GM21825 (cell line): ENCODE measurements at regions not wholly inside any gene's neighbourhood (a gene's known extent, or its start where the extent isn't known, plus 50 kb on each side); places are given as distances from the start of the nearest gene placed in this dataset.
"Not testable (repeated sequence)": the region's sequence is repeated elsewhere in the genome, so short reads cannot be mapped to it uniquely, and the experiment has no call there.

Experiments used
- ATAC-seq: cut with Tn5 transposase; IDR thresholded peaks from one replicate; pipeline ENCODE4 v1.9.1; 2021; ENCODE audit warnings: mild to moderate bottlenecking, moderate library complexity; ENCODE audit not compliant: unreplicated experiment

DNA sequence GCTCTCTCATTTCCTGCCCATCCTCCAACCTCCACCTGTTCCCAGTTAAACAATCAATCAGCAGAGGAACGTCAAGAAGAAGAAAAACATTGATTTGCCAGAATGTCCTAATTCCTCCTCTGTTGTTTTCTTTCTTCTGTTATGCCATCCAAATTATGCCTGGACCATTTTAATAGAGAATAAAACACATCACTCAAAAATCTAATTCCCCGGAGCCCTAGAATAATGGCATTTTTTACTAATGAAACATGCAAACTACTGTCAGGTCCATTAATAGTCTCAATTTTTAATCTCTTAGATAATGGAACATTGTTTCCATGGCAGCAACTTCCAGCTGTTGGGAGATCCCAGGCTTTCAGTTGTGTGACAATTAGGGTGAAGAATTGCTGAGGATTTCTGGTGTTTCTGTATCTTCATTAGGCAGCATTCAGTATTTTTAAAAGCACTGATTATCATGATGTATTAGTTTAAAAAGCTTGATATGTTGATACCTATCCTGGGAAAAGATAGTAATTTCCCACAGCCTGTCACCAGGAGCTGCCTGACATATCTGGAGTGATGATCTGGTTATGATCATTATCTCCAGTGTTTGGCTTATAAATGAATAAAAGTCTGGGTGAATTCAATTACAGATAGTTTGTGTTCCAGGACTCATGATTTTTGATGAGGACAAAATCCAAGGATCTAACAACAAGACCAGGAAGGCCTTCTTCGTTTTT lies 209.8 kb downstream of the TPBG start:
- no peak for ATAC-seq

DNA sequence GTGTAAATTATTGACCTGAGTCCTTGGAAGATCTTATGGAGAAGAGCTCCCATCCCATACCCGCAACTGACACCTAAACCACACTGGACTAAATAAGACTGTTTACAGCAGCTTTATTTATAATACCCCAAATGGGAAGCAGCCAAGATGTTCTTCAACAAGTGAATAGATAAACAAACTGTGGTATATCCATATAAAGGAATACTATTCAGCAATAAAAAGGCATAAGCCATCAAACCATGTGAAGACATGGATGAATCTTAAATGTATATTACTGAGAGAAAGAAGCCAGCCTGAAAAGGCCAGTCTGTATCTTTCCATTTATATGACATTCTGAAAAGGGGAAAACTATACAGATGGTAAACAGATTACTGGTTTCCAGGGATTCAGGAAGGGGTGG lies 212.7 kb downstream of the TPBG start:
- ATAC-seq = no peak

DNA sequence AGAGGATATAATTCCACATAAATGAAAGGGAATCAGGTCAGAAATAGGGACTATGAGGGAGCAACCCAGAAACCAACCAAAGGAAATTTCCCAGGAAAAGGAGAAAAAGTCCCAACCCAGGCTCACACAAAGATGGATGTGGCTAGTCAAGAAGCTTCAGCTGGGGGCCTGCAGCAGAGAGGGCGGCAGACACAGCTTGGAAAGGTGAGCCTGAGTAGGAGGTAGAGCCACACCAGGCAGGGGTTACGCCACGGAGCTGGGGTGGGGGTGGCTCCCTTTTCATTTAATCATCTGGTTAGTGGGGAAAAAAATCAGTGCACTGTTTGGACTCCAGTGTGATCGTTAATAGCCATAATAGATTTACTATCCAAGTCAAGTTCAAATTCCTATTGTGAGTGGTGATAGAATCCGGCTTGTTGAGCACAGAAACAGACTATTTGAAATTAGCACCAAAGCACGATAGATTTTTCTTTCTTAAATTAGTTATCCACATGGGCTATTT lies 220.6 kb downstream of the TPBG start:
- ATAC-seq = no peak

DNA sequence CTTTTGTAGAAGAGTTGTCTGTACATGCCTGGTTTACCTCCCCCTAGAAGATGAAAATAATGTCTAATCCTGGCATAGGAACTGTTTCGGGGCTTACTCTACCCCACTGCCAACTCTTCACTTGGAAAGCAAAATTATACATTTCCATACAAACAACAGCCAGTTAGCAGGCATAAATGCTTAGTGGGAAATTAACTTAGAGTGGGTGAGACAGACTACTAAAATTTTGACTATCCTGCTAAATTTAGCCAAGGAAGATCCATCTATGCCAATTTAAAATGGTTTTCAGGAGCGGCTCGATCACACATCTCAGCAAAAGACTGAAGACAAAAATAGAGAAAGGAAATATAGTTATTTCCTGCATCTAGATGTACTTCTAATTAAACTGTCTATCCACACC lies 221.2 kb downstream of the TPBG start:
- ATAC-seq = no peak

DNA sequence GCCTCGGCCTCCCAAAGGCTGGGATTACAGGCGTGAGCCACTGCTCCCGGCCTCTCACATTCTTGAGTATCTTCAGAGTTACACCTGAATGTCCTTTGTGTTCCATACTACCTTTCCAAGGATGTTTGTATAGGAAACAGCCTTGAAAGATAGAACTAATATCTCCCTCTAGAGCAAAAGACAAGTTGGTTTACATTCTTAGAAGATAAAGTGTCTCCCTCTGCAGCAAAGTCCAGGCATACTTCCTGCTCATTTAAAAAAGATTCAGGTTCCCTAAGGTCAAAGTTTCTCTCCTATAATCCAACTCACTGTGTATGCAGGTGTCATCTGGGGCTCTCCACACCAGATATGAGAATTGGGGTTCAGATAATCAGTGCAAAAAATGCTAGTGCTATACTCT lies 224.4 kb downstream of the TPBG start:
- ATAC-seq = no peak

DNA sequence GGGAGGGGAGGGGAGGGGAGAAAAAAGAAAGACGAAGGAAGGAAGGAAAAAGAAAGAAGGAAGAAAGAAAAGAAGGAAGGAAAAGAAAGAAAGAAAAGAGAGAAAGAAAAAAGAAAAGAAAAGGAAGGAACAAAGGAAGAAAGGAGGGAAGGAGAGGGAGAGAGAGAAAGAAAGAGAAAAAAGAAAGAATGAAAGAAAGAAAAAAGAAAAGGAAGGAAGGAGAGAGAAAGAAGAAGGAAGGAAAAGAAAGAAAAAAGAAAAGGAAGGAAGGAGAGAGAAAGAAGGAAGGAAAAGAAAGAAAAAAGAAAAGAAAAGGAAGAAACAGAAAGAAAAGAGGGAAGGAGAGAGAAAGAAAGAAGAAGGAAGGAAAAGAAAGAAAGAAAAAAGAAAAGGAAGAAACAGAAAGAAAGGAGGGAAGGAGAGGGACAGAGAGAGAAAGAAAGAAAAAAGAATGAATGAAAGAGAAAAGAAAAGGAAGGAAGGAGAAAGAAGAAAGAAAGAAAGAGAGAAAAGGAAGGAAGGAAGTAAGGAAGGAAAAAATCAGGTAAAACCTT lies 225.3 kb downstream of the TPBG start:
- ATAC-seq = no peak

DNA sequence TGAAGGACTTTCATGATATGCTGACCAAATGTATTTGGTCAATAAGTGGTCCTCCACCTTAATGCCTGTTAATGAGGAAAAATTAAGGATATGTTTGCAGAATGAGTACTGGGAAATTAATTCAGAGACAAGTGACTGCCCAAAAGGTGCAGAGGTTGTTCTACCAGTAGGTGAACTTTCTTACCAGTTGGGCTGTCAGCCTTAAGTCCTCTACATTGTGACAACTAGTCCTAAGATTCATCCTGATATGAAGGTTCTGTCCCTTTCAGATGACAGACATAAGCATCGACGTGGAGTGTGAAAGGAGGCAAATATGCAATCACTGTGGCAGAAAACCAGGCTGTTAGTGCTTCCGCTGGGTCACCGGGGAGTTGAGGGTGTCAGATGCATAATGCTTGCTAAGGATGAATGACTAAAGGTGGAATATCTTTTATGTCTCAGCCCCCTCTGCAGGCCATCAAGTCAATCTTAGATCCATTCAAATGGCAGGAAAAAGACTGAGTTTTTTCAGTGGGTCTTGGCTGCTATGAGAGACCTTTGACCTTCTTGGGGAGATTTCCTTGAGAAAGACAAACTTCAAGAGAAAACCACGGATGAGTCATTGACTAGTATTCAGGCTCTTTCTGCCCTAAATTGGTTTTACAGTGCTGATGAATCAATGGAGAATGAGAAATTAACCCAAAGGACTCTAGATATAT lies 226.0 kb downstream of the TPBG start:
- ATAC-seq = peak; percentile 50

DNA sequence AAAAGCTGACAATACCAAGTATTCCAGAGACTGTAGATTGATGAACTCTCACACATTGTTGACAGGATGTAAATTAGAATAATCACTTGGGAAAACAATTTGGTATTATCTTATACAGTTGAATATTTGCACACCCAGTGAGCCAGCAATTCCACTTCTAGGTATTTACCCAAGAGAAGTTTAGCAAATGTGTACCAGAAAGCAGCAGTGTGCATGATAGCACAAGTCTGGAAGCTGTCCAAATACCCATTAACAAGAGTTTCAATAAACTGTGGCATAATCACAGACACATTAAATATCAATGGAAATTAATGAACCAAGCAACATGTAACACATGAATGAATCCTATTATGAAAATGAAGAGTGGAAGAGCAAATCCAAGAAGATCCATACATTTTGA lies 233.6 kb downstream of the TPBG start:
- ATAC-seq = no peak

DNA sequence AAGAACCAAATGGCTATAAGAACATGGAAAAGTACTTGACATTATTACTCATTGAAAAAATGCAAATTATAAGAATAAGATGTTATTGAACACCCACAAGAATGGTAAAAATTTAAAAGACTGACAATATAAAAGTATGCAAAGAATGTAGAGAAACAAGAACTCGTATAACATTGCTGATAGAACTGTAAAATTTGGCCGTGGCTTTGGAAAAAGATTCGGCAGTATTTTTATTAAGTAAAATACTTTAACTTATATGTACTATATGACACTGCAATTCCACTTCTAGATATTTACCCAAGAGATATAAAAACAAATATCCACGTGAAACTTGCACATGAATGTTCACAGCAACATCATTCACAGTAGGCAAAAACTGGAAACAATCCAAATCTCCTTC lies 239.2 kb downstream of the TPBG start:
- no peak for ATAC-seq

DNA sequence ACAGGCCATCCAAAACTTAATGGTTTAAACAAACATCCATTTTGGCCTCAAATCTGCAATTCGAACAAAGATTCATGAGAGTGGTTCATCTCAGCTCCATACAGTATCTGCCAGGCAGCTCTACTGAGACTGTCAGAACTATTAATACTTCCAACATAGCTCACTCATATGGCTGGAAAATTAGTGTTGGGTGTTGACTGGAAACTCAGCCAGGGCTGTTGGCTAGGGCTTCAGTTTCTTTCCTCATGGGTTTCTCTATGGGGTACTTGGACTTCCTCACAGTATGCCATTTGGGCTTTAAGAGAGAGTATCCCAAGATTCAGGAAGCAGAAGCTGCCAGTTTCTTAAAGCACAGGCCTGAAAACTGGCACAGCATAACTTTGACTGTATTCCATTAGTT lies 240.3 kb downstream of the TPBG start:
- ATAC-seq = no peak

DNA sequence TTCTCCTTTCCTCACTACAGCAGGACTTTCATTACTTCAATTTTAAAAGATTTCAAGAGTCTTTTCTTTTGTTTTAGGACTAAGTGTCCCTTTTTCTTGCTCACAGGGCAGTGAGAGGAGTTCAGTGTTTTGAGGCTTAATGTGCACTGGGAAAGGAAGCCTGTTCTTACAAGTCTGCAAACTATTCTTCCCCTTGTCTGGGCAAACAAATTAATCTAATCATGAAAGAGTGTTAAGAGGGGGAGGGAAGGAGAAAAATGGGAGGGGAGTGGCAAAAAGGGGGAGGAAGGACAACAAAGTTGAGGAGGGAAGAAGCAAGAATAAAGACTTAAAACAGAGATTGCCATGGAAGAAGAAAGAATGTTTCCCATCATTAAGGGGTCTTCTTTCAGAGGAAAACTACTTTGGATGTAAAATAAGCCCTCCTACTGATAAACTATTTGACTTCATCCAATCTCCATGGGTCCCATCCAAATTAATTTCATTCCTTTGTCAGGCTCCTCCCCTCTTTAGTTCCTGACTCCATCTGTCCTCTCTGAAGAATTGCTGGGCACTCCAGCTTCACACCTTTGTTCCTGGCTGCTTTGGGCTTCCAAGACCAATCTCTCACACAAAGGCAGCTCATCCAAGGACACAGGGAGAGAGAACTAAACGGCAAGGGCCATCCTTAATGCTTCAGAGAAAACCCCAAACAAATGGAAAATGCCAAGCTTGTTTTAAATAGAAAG lies 244.5 kb downstream of the TPBG start:
- no peak for ATAC-seq

DNA sequence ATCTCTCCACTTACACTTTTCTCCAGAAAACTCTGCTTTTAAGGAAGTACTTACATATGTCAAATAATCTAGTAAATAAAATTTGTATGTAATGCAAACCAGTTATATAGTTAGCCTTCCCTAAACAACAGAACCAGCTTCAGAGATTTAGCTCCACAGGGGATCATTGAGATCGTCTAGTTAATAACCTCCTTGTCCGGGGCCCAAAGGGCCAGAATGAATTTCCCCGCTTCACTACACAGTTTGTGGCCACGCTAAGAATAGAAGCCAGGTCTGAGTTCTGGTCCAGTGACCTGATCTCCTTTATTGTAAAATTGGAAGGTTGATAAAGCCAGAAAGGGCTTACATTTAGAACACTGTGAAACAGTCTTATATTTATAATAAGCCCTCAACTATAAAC lies 245.2 kb downstream of the TPBG start:
- no peak for ATAC-seq

DNA sequence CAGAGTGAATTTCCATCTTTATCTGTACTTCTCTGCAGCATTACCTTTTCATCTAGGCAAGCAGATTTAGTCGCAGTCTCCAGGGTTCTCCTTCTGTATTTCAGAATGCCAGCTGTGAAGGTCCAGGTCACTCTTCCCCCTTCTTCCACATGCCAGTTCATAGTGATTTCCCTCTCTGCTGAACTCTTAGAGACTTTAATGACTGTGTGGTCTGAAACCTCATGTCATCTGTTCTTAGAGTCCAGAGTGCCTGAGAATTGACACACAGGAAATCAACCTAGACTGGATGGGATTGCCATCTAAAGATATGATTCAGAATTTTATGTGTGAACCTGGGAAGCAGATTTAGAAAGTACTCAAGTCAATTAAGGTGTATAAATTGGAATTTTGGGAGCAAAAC lies 248.1 kb downstream of the TPBG start:
- no peak for ATAC-seq

DNA sequence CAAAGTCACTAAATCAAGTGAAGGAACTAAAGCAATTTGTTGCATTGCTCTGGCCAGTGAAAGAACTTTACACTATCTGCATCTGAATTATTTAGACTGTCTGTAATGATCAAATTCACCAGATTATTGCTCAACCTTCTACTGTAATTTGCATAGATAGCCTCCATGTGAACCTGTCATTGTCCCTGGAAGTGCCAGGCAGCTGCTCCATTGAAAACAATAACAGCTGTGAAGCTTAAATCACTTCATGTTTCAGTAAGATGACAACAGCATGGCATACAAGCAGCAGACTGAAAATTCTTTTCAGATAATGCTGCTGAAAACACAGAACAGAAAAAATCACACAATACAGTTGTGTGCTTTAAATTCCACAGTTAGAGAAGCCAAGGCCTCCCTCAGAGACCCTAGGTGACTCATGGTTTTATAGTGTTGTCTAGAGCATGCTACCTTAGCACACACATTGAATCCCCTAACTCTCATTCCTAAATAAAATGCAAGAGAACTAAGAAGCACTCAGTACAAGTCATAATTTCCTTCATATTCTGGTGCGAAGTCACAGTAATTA lies 248.9 kb downstream of the TPBG start:
- ATAC-seq = no peak

DNA sequence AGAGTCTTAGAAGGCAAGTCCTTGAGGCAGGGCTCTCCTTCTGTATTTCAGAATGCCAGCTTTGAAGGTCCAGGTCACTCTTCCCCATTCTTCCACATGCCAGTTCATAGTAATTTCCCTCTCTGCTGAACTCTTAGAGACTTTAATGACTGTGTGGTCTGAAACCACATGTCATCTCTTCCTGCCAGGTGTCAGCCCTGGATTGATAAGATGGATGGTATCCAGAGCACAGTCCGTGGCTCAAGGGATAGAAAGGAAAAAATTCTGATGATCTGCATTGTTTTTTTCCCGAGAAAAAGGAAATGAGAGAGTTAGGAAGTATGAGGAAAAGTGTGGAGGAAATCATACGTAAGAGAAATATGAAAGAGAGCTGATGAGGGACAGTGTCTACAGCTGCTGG lies 250.9 kb downstream of the TPBG start:
- no peak for ATAC-seq

DNA sequence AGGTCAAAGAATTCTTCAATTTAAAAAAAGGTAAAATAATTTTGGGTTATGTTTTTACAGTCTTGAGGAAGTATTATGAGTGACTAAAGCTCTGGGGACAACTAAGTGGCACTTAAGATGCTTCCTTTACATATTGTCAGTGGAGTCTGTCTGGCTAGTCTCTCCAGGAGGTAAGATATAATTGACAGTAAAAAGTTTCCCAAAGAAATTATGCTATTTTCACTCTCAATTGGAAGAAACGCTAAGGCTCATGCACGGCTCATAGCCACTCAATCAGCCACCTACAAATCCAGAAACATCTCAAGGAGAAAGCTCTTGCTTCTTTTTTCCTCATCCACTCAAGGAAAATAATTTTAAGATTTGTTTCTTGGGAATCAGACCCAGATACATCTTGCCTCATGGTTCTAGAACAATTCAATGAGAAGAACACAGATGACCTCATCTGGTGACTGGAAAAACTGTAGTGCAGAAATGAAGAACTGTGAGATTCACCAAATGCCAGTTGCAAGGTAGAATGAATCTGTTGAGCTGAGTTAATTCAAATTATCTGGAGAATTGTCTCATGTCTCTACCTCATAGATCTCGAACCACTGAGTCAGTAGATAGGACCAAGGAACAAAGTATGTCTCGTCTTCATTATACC lies 252.9 kb downstream of the TPBG start:
- ATAC-seq = no peak

DNA sequence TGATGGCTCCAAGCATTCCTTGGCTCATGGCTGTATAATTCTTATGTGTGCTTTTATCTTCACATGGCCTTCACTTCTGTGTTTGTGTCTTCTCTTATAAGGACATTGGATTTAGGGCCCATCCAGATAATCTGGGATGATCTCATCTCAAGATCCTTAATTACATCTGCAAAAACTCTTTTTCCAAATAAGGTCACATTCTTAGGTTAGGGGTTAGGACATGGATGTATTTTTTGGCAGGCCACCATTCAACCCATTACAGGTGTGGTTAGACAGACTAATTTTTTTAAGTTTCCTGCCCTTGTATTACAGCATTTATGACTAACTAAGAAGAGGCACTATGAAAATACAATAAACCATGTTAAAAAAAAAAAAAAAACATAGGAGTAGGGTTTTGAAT lies 254.0 kb downstream of the TPBG start:
- ATAC-seq = no peak

DNA sequence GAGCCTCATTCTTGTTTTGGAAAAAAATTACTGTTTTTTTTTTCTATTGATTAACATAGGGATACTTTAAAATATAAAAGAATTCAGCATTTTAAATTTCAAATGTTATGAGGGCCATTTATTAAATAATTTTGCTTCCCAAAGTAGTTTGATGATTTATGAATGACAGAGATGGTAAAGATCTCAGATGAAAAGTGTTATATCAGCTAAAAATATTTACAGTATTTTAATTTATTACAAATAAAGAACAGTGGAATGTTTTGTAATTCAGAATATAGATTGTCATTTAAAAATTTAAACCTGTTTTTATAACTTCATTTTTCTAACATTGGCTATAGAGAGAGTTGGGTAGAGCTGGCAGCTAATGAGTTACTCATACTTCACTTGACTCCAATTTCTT lies 256.0 kb downstream of the TPBG start:
- no peak for ATAC-seq

DNA sequence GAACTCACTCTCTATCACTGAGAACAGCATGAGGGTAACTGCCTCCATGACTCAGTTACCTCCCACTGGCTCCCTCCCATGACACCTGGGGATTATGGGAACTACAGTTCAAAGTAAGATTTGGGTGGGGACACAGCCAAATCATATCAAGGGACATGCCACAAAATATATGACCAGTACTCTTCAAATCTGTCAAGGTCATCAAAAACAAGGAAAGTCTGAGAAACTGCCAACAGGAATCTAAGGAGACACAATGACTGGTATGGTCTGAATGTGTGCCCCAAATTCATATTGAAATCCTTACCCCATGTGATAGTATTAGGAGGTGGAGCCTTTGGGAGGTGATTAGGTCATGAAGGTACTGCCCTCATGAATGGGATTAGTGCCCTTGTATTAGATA lies 258.8 kb downstream of the TPBG start:
- ATAC-seq = no peak

DNA sequence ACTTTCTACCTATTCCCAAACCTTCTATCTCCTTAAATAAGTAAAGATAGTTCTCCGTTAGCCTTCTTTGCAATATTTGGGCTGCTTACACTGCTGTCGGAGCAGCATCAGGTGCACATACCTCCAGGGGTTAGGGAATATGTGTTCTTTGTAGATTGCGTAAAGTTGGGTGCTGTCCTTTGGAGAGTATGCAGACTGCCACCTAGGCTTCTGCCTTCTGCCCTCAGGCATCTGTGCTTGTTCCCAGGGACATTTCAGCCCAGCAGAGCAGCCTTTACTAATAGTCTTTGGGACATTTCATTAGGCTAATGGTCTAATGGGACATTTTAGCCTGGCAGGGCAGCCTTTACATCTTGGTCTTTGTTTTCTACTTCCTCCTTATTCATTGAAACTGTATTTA lies 260.6 kb downstream of the TPBG start:
- no peak for ATAC-seq

DNA sequence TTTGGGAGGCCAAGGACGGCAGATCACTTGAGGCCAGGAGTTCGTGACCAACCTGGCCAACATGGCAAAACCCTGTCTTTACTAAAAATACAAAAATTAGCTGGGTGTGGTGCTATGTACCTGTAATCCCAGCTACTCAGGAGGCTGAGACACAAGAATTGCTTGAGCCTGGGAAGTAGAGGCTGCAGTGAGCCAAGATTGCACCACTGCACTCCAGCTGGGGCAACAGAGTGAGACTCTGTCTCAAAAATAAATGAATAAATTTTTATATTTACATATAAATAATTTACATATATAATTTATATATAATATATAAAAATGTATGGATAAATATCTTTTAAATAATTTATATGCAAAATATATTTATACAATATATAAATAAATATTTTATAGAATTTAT lies 263.3 kb downstream of the TPBG start:
- ATAC-seq = not testable (repeated sequence)
